GM12892 (cell line): ENCODE measurements at regions not wholly inside any gene's neighbourhood (a gene's known extent, or its start where the extent isn't known, plus 50 kb on each side); places are given as distances from the start of the nearest gene placed in this dataset.

ENCODE experiments used
- POLR2A ChIP-seq: IDR thresholded peaks from 2 replicates; pipeline ENCODE4 v1.6.1; 2011; ENCODE audit warnings: low read depth, low read length, control low read depth
- POLR2AphosphoS5 ChIP-seq: IDR thresholded peaks from 2 replicates; pipeline ENCODE4 v1.6.1; 2011; ENCODE audit warnings: low read depth, low read length, control low read depth
- TAF1 ChIP-seq: IDR thresholded peaks from 2 replicates; pipeline ENCODE4 v1.6.1; 2011; ENCODE audit warnings: low read depth, mild to moderate bottlenecking, control low read depth, low read length, borderline replicate concordance

- TF ChIP-seq TAF1 (no peak), POLR2A (no peak), POLR2AphosphoS5 (no peak)
Measured at GRCh38 chr16:17541324-17541723, 70.6 kb upstream of the XYLT1 start.
